Chondrocyte (in vitro differentiated cells): ENCODE measurements at regions not wholly inside any gene's neighbourhood (a gene's known extent, or its start where the extent isn't known, plus 50 kb on each side); places are given as distances from the start of the nearest gene placed in this dataset.

ENCODE experiments used
- DNase-seq: peaks from one replicate; pipeline ENCODE4 v3.0.0; 2021; ENCODE audit warnings: mixed read lengths, low spot score
- H3K27ac Mint-ChIP-seq: one replicate; pipeline ENCODE4 v1.8.0; 2021; ENCODE audit warnings: mild to moderate bottlenecking, moderate library complexity, mixed read lengths; ENCODE audit not compliant: unreplicated experiment
- H3K27me3 Mint-ChIP-seq: 2 replicates; pipeline ENCODE4 v1.8.0; 2021; ENCODE audit warnings: low read depth, mixed read lengths
- H3K36me3 Mint-ChIP-seq: 2 replicates; pipeline ENCODE4 v1.8.0; 2021; ENCODE audit warnings: low read depth, mixed read lengths
- H3K4me1 Mint-ChIP-seq: 2 replicates; pipeline ENCODE4 v1.8.0; 2021; ENCODE audit warnings: low read depth, mild to moderate bottlenecking, mixed read lengths
- H3K4me3 Mint-ChIP-seq: one replicate; pipeline ENCODE4 v1.8.0; 2021; ENCODE audit warnings: mild to moderate bottlenecking, moderate library complexity, mixed read lengths; ENCODE audit not compliant: unreplicated experiment
- H3K9me3 Mint-ChIP-seq: 2 replicates; pipeline ENCODE4 v1.8.0; 2021; ENCODE audit warnings: low read depth, mixed read lengths
- CTCF ChIP-seq: fragments of 200-600 bp; sonication (generic); IDR thresholded peaks from 2 replicates; pipeline ENCODE4 v1.5.0; 2021; ENCODE audit warnings: antibody characterized with exemption, mild to moderate bottlenecking, moderate library complexity

GRCh38 chr1:66446261-66447001 is 87.5 kb upstream of the SGIP1 start:
- H3K4me3 Mint-ChIP-seq = no peak overlapping the region
- no peaks in the 10 kb centered on the region for H3K36me3 Mint-ChIP-seq
- peak; percentile 96 for TF ChIP-seq CTCF
- peaks cover 53% of the 10 kb centered on the region for H3K4me1 Mint-ChIP-seq
- no peak overlapping the region for H3K27ac Mint-ChIP-seq
- H3K9me3 Mint-ChIP-seq = peaks cover 4% of the 10 kb centered on the region
- DNase-seq = no peak
- no peaks in the 10 kb centered on the region for H3K27me3 Mint-ChIP-seq

- TF ChIP-seq CTCF = no peak
- Mint-ChIP-seq H3K36me3 (no peaks in the 10 kb centered on the region), H3K4me3 (no peak overlapping the region), H3K9me3 (peaks cover 4% of the 10 kb centered on the region), H3K4me1 (peaks cover 53% of the 10 kb centered on the region), H3K27ac (peak overlapping the region; percentile 66), H3K27me3 (no peaks in the 10 kb centered on the region)
- DNase-seq = no peak
Observed at GRCh38 chr1:66450043-66450514, 83.9 kb upstream of the SGIP1 start.

GRCh38 chr1:66450847-66451246 is 83.1 kb upstream of the SGIP1 start:
- H3K9me3 Mint-ChIP-seq = peaks cover 4% of the 10 kb centered on the region
- H3K4me3 Mint-ChIP-seq = no peak overlapping the region
- H3K27ac Mint-ChIP-seq = no peak overlapping the region
- H3K36me3 Mint-ChIP-seq = no peaks in the 10 kb centered on the region
- H3K27me3 Mint-ChIP-seq = no peaks in the 10 kb centered on the region
- no peak for DNase-seq
- TF ChIP-seq CTCF = no peak
- peaks cover 46% of the 10 kb centered on the region for H3K4me1 Mint-ChIP-seq

- H3K36me3 Mint-ChIP-seq = no peaks in the 10 kb centered on the region
- H3K9me3 Mint-ChIP-seq = peaks cover 4% of the 10 kb centered on the region
- H3K4me1 Mint-ChIP-seq = peaks cover 35% of the 10 kb centered on the region
- TF ChIP-seq CTCF = peak; percentile 29
- DNase-seq = no peak
- H3K27ac Mint-ChIP-seq = no peak overlapping the region
- H3K27me3 Mint-ChIP-seq = no peaks in the 10 kb centered on the region
- H3K4me3 Mint-ChIP-seq = no peak overlapping the region
Observed at GRCh38 chr1:66452162-66452561, 81.8 kb upstream of the SGIP1 start.

- DNase-seq = no peak
- TF ChIP-seq CTCF = no peak
- peaks cover 28% of the 10 kb centered on the region for H3K4me1 Mint-ChIP-seq
- H3K36me3 Mint-ChIP-seq = no peaks in the 10 kb centered on the region
- no peaks in the 10 kb centered on the region for H3K27me3 Mint-ChIP-seq
- H3K27ac Mint-ChIP-seq = no peak overlapping the region
- H3K9me3 Mint-ChIP-seq = peaks cover 9% of the 10 kb centered on the region
- no peak overlapping the region for H3K4me3 Mint-ChIP-seq
Observed at GRCh38 chr1:66452982-66453381, 81.0 kb upstream of the SGIP1 start.
